GM18499 (cell line): ENCODE measurements at regions not wholly inside any gene's neighbourhood (a gene's known extent, or its start where the extent isn't known, plus 50 kb on each side); places are given as distances from the start of the nearest gene placed in this dataset.

ENCODE experiments used
- ATAC-seq: cut with Tn5 transposase; IDR thresholded peaks from one replicate; pipeline ENCODE4 v1.9.1; 2021; ENCODE audit warnings: moderate number of reproducible peaks; ENCODE audit not compliant: insufficient read depth, unreplicated experiment

GRCh38 chr1:113255038-113255719 is 135.1 kb upstream of the MAGI3 start:
- ATAC-seq = no peak

- no peak for ATAC-seq
Measured at GRCh38 chr1:113255720-113256347, 134.5 kb upstream of the MAGI3 start.

- no peak for ATAC-seq
Measured at GRCh38 chr1:113256348-113256729, 134.0 kb upstream of the MAGI3 start.

GRCh38 chr1:113259988-113260387 is 130.3 kb upstream of the MAGI3 start:
- no peak for ATAC-seq

GRCh38 chr1:113265196-113265595 is 125.1 kb upstream of the MAGI3 start:
- ATAC-seq = no peak

- no peak for ATAC-seq
Measured at GRCh38 chr1:113266788-113267187, 123.5 kb upstream of the MAGI3 start.

GRCh38 chr1:113269168-113269963 is 120.9 kb upstream of the MAGI3 start:
- ATAC-seq = no peak

- ATAC-seq = no peak
Measured at GRCh38 chr1:113271039-113271438, 119.3 kb upstream of the MAGI3 start.

- no peak for ATAC-seq
Measured at GRCh38 chr1:113275083-113275482, 115.2 kb upstream of the MAGI3 start.

- no peak for ATAC-seq
Measured at GRCh38 chr1:113275691-113276090, 114.6 kb upstream of the MAGI3 start.

- no peak for ATAC-seq
Measured at GRCh38 chr1:113276507-113276906, 113.8 kb upstream of the MAGI3 start.

GRCh38 chr1:113278371-113278770 is 111.9 kb upstream of the MAGI3 start:
- ATAC-seq = no peak

- no peak for ATAC-seq
Measured at GRCh38 chr1:113278777-113279176, 111.5 kb upstream of the MAGI3 start.

GRCh38 chr1:113279776-113280391 is 110.4 kb upstream of the MAGI3 start:
- ATAC-seq = no peak

GRCh38 chr1:113280581-113280980 is 109.7 kb upstream of the MAGI3 start:
- ATAC-seq = no peak

- no peak for ATAC-seq
Measured at GRCh38 chr1:113281550-113281949, 108.8 kb upstream of the MAGI3 start.

- ATAC-seq = no peak
Measured at GRCh38 chr1:113282008-113282892, 108.1 kb upstream of the MAGI3 start.

GRCh38 chr1:113282893-113283285 is 107.4 kb upstream of the MAGI3 start:
- no peak for ATAC-seq

- ATAC-seq = no peak
Measured at GRCh38 chr1:113283914-113284313, 106.4 kb upstream of the MAGI3 start.

GRCh38 chr1:113286156-113286555 is 104.2 kb upstream of the MAGI3 start:
- ATAC-seq = no peak
